HG03460 (cell line): ENCODE measurements at regions not wholly inside any gene's neighbourhood (a gene's known extent, or its start where the extent isn't known, plus 50 kb on each side); places are given as distances from the start of the nearest gene placed in this dataset.
"Not testable (repeated sequence)": the region's sequence is repeated elsewhere in the genome, so short reads cannot be mapped to it uniquely, and the experiment has no call there.

Experiments used
- ATAC-seq: cut with Tn5 transposase; IDR thresholded peaks from one replicate; pipeline ENCODE4 v1.9.1; 2021; ENCODE audit not compliant: unreplicated experiment

- peak; percentile 97 for ATAC-seq
Measured at GRCh38 chr20:12925210-12925755, 83.5 kb upstream of the SPTLC3 start.

- ATAC-seq, result no peak
Measured at GRCh38 chr20:12925863-12926793, 82.6 kb upstream of the SPTLC3 start.

GRCh38 chr20:12927489-12927888, 81.3 kb upstream of the SPTLC3 start:
- no peak for ATAC-seq

- no peak for ATAC-seq
Measured at GRCh38 chr20:12928358-12928754, 80.4 kb upstream of the SPTLC3 start.

GRCh38 chr20:12928755-12929401, 79.9 kb upstream of the SPTLC3 start:
- no peak for ATAC-seq

GRCh38 chr20:12936020-12936419, 72.8 kb upstream of the SPTLC3 start:
- no peak for ATAC-seq

GRCh38 chr20:12936524-12936923, 72.2 kb upstream of the SPTLC3 start:
- no peak for ATAC-seq

GRCh38 chr20:12941025-12941424, 67.7 kb upstream of the SPTLC3 start:
- no peak for ATAC-seq

- no peak for ATAC-seq
Measured at GRCh38 chr20:12942123-12942522, 66.6 kb upstream of the SPTLC3 start.

GRCh38 chr20:12946789-12947188, 62.0 kb upstream of the SPTLC3 start:
- ATAC-seq, result no peak

GRCh38 chr20:12947691-12948090, 61.1 kb upstream of the SPTLC3 start:
- ATAC-seq, result no peak

- no peak for ATAC-seq
Measured at GRCh38 chr20:12949429-12949980, 59.3 kb upstream of the SPTLC3 start.

GRCh38 chr20:12954254-12954653, 54.5 kb upstream of the SPTLC3 start:
- not testable (repeated sequence) for ATAC-seq

GRCh38 chr20:12955611-12956010, 53.2 kb upstream of the SPTLC3 start:
- ATAC-seq, result no peak

GRCh38 chr20:12956303-12956702, 52.5 kb upstream of the SPTLC3 start:
- no peak for ATAC-seq

- no peak for ATAC-seq
Measured at GRCh38 chr20:12957968-12958367, 50.8 kb upstream of the SPTLC3 start.
